SK-N-SH (cell line): ENCODE measurements at regions not wholly inside any gene's neighbourhood (a gene's known extent, or its start where the extent isn't known, plus 50 kb on each side); places are given as distances from the start of the nearest gene placed in this dataset.

Source experiments
- CTCF ChIA-PET: fragments of 300-600, 350-600 bp; formaldehyde crosslinking; extraction: SDS; loops from one replicate; lab custom pipeline; 2021; lab: Yijun Ruan, JAX
- POLR2A ChIA-PET: fragments of 350-600 bp; sonication (Branson Sonifier 250); formaldehyde crosslinking; extraction: SDS; loops from one replicate; lab custom pipeline; 2020; ENCODE audit warnings: antibody characterized with exemption, inconsistent platforms; lab: Yijun Ruan, JAX
- DNase-seq: peaks from one replicate; pipeline ENCODE4 v3.0.0; 2012
- H2AFZ ChIP-seq: fragments of 200-600 bp; sonication (generic); 2 replicates; pipeline ENCODE4 v1.8.1; 2016; ENCODE audit warnings: antibody characterized with exemption, mild to moderate bottlenecking, low read depth
- H3F3A ChIP-seq: fragments of 200-600 bp; sonication (generic); replicated peaks from 2 replicates; pipeline ENCODE3; 2016; ENCODE audit warnings: antibody characterized with exemption, mild to moderate bottlenecking; ENCODE audit not compliant: insufficient read depth
- H3K27ac ChIP-seq, 2 experiments: fragments of 200-500 bp in 1 of 2; fragments of 200-600 bp in 1 of 2; sonication (Bioruptor generic) in 1 of 2; sonication (generic), shearing (Covaris generic) in 1 of 2; 2 replicates each; pipeline versions ENCODE4 v1.5.1 to v1.6.1; 2014 to 2016; ENCODE audit warnings: low read depth in 2 of 2, inconsistent platforms in 1 of 2, low read length in 1 of 2, mild to moderate bottlenecking in 1 of 2, mixed read lengths in 1 of 2
- H3K27me3 ChIP-seq: fragments of 200-600 bp; sonication (generic), shearing (Covaris generic); 2 replicates; pipeline ENCODE4 v1.6.1; 2016; ENCODE audit warnings: mixed run types; ENCODE audit not compliant: insufficient read depth
- H3K36me3 ChIP-seq, 2 experiments: fragments of 200-500 bp in 1 of 2; fragments of 200-600 bp in 1 of 2; sonication (Bioruptor generic) in 1 of 2; sonication (generic) in 1 of 2; replicated peaks in 1 of 2; 2 replicates each; pipeline versions ENCODE3 to v1.5.1; 2014 to 2016; ENCODE audit warnings: low read length in 1 of 2, mild to moderate bottlenecking in 1 of 2; ENCODE audit not compliant: insufficient read depth in 2 of 2, control insufficient read depth in 1 of 2
- H3K4me1 ChIP-seq, 2 experiments: fragments of 200-500 bp in 1 of 2; fragments of 200-600 bp in 1 of 2; sonication (Bioruptor generic) in 1 of 2; sonication (generic), shearing (Covaris generic) in 1 of 2; 2 replicates each; pipeline versions ENCODE4 v1.5.1 to v1.6.1; 2014 to 2016; ENCODE audit warnings: low read depth in 1 of 2, low read length in 1 of 2, mixed run types in 1 of 2; ENCODE audit not compliant: insufficient read depth in 2 of 2, control insufficient read depth in 1 of 2
- H3K4me2 ChIP-seq: fragments of 200-600 bp; sonication (generic), shearing (Covaris generic); 2 replicates; pipeline ENCODE4 v1.6.1; 2017; ENCODE audit warnings: mixed run types
- H3K4me3 ChIP-seq, 2 experiments: fragments of 200-500 bp in 1 of 2; fragments of 200-600 bp in 1 of 2; sonication (Bioruptor generic) in 1 of 2; sonication (generic), shearing (Covaris generic) in 1 of 2; 2 replicates each; pipeline versions ENCODE4 v1.5.1 to v1.8.1; 2014 to 2016; ENCODE audit warnings: low read depth in 2 of 2, inconsistent platforms in 1 of 2, low read length in 1 of 2, mild to moderate bottlenecking in 1 of 2, mixed read lengths in 1 of 2, moderate library complexity in 1 of 2
- H3K79me2 ChIP-seq: fragments of 200-600 bp; sonication (generic); 2 replicates; pipeline ENCODE4 v1.8.1; 2017; ENCODE audit warnings: mild to moderate bottlenecking; ENCODE audit not compliant: insufficient read depth
- H3K9ac ChIP-seq: fragments of 200-600 bp; sonication (generic); 2 replicates; pipeline ENCODE4 v1.6.1; 2017; ENCODE audit warnings: mixed run types
- H3K9me2 ChIP-seq: fragments of 200-600 bp; sonication (generic); 2 replicates; pipeline ENCODE4 v1.6.1; 2017; ENCODE audit warnings: mixed run types
- H3K9me3 ChIP-seq: fragments of 200-600 bp; sonication (generic); 2 replicates; pipeline ENCODE4 v1.6.1; 2017; ENCODE audit warnings: mixed run types, mild to moderate bottlenecking, moderate library complexity
- H4K20me1 ChIP-seq: fragments of 200-600 bp; sonication (generic); 2 replicates; pipeline ENCODE4 v1.6.1; 2017; ENCODE audit warnings: mild to moderate bottlenecking, mixed run types; ENCODE audit not compliant: insufficient read depth
- EP300 ChIP-seq, 2 experiments: IDR thresholded peaks; 2 replicates each; pipeline versions ENCODE4 v1.4.0 to v1.6.1; 2012; ENCODE audit warnings: borderline replicate concordance in 1 of 2, low read depth in 1 of 2, low read length in 1 of 2
- EZH2phosphoT487 ChIP-seq: fragments of 200-600 bp; sonication (generic); IDR thresholded peaks from 2 replicates; pipeline ENCODE4 v1.6.1; 2017; ENCODE audit warnings: low read depth, mixed run types, mild to moderate bottlenecking, antibody characterized with exemption, moderate library complexity, borderline replicate concordance
- MEF2A ChIP-seq: IDR thresholded peaks from 2 replicates; pipeline ENCODE4 v1.4.0; 2012; ENCODE audit warnings: low read depth, borderline replicate concordance
- POLR2AphosphoS5 ChIP-seq: IDR thresholded peaks from 2 replicates; pipeline ENCODE4 v1.6.1; 2012; ENCODE audit warnings: low read depth, low read length
- REST ChIP-seq: IDR thresholded peaks from 2 replicates; pipeline ENCODE4 v1.6.1; 2012; ENCODE audit warnings: mild to moderate bottlenecking, low read depth, low read length, moderate library complexity
- RFX5 ChIP-seq: IDR thresholded peaks from 2 replicates; pipeline ENCODE4 v1.6.1; 2012; ENCODE audit warnings: mild to moderate bottlenecking, improper control_type of control experiment, low read length
- SMC3 ChIP-seq: IDR thresholded peaks from 2 replicates; pipeline ENCODE4 v1.6.1; 2012; ENCODE audit warnings: low read depth, low read length, improper control_type of control experiment
- USF2 ChIP-seq: fragments of 150-350 bp; IDR thresholded peaks from 2 replicates; pipeline ENCODE4 v1.6.1; 2017; ENCODE audit warnings: antibody characterized with exemption, low read length, low read depth, borderline replicate concordance
- ZBTB33 ChIP-seq: IDR thresholded peaks from 2 replicates; pipeline ENCODE4 v1.4.0; 2012; ENCODE audit warnings: low read depth, borderline replicate concordance
- WGBS: methylation state at CpG from one replicate; pipeline ENCODE4 v1.1.6; 2017; ENCODE audit warnings: low lambda C conversion rate; 5-methylcytosine and 5-hydroxymethylcytosine counted together
- TF ChIP-seq, protein P1 (sequence below): fragments of 150-350 bp; IDR thresholded peaks from 2 replicates; pipeline ENCODE4 v1.6.1; 2016; ENCODE audit warnings: mild to moderate bottlenecking, low read depth, low read length

DNA sequence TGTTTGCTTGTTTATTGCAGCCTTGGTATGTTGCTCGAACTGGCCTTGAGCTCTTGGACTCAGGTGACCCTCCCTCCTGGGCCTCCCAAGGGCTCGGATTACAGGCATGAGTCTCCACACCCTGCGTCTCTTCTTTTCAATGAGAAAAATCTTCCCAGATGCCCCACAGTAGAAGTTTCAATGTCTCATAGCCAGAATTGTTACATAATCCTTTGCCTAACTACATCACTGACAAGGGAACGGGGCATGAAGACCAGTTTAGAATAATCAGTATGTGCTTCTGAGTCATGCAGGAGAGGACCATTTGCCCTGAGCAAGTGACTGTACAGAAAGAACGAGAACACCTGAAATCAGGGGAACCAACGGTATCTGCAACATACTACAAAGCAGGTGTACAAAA lies 61.9 kb upstream of the RBBP6 start (continued):
- TF ChIP-seq USF2 (no peak), EP300 (IDR thresholded peaks at IDR 0.05; ENCODE audit: borderline replicate concordance in 1 of 2, low read depth in 1 of 2, low read length in 1 of 2) (no peak), ZBTB33 (no peak)

- POLR2A ChIA-PET = no interaction called here
- WGBS = 27% methylated on average over 7 of the region's 7 CpGs
Observed at GRCh38 chr16:24478401-24478800, 61.0 kb upstream of the RBBP6 start.

More at GRCh38 chr16:24478401-24478800, 61.0 kb upstream of the RBBP6 start:
- no peaks in the 10 kb centered on the region for H3K9me2 ChIP-seq
- CTCF ChIA-PET = no interaction called here
- H3K27me3 ChIP-seq = no peaks in the 10 kb centered on the region
- H3K4me3 ChIP-seq = no peak overlapping the region
- no peaks in the 10 kb centered on the region for H3K36me3 ChIP-seq
- H3K27ac ChIP-seq = no peak overlapping the region
- H3K4me2 ChIP-seq = no peak overlapping the region
- H3K4me1 ChIP-seq = no peaks in the 10 kb centered on the region
- H2AFZ ChIP-seq = no peak overlapping the region
- no peaks in the 10 kb centered on the region for H3K79me2 ChIP-seq
- H3K9me3 ChIP-seq = no peaks in the 10 kb centered on the region
- H4K20me1 ChIP-seq = no peaks in the 10 kb centered on the region
- DNase-seq = no peak
- no peaks in the 10 kb centered on the region for H3F3A ChIP-seq
- H3K9ac ChIP-seq = no peak overlapping the region
- TF ChIP-seq MEF2A (no peak), SMC3 (no peak), REST (no peak), POLR2AphosphoS5 (no peak), EZH2phosphoT487 (no peak), RFX5 (no peak)
- TF ChIP-seq, protein P1, sequence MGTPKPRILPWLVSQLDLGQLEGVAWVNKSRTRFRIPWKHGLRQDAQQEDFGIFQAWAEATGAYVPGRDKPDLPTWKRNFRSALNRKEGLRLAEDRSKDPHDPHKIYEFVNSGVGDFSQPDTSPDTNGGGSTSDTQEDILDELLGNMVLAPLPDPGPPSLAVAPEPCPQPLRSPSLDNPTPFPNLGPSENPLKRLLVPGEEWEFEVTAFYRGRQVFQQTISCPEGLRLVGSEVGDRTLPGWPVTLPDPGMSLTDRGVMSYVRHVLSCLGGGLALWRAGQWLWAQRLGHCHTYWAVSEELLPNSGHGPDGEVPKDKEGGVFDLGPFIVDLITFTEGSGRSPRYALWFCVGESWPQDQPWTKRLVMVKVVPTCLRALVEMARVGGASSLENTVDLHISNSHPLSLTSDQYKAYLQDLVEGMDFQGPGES = no peak
